HEK293 (cell line): ENCODE measurements at regions not wholly inside any gene's neighbourhood (a gene's known extent, or its start where the extent isn't known, plus 50 kb on each side); places are given as distances from the start of the nearest gene placed in this dataset.

ENCODE experiments used
- CTCF ChIA-PET: fragments of 350-600 bp; formaldehyde crosslinking; extraction: SDS; loops from one replicate; lab custom pipeline; 2021; ENCODE audit warnings: antibody characterized with exemption; lab: Yijun Ruan, JAX
- POLR2A ChIA-PET: fragments of 300-600 bp; formaldehyde crosslinking; extraction: SDS; loops from one replicate; lab custom pipeline; 2020; ENCODE audit warnings: antibody characterized with exemption, inconsistent platforms; lab: Yijun Ruan, JAX
- H3K27ac ChIP-seq: fragments of 200-500 bp; sonication (Bioruptor generic); 2 replicates; pipeline ENCODE4 v1.5.1; 2014; ENCODE audit warnings: low read depth, low read length, control low read depth, inconsistent platforms; ENCODE audit errors: extremely low read depth
- H3K36me3 ChIP-seq, 2 experiments: fragments of 200-500 bp in 1 of 2; sonication (Bioruptor generic) in 1 of 2; 1 replicate in 1 of 2; 2 replicates in 1 of 2; pipeline ENCODE4 v1.5.1; 2014 to 2017; ENCODE audit warnings: inconsistent platforms in 2 of 2, low read length in 2 of 2; ENCODE audit not compliant: control insufficient read depth in 2 of 2, insufficient read depth in 1 of 2
- H3K4me1 ChIP-seq: fragments of 200-500 bp; sonication (Bioruptor generic); 2 replicates; pipeline ENCODE4 v1.5.1; 2014; ENCODE audit warnings: mild to moderate bottlenecking, low read length, inconsistent platforms; ENCODE audit not compliant: control insufficient read depth, insufficient read depth
- H3K4me3 ChIP-seq: 2 replicates; pipeline ENCODE4 v1.5.1; 2011; ENCODE audit warnings: low read depth, mild to moderate bottlenecking, control low read depth, low read length, moderate library complexity
- H3K9me3 ChIP-seq: fragments of 200-500 bp; sonication (Bioruptor generic); 2 replicates; pipeline ENCODE4 v1.5.1; 2014; ENCODE audit warnings: low read depth, low read length, inconsistent platforms; ENCODE audit not compliant: control insufficient read depth, insufficient read depth
- TRIM28 ChIP-seq: IDR thresholded peaks from 2 replicates; pipeline ENCODE4 v1.6.1; 2011; ENCODE audit warnings: low read length, control low read depth, borderline replicate concordance
- ZEB2 ChIP-seq: fragments of 450-650 bp; formaldehyde crosslinking; IDR thresholded peaks from 2 replicates; pipeline ENCODE4 v1.5.1; 2016; ENCODE audit warnings: missing biosample characterization, missing genetic modification characterization
- ZNF10 ChIP-seq: fragments of 450-650 bp; formaldehyde crosslinking; IDR thresholded peaks from 2 replicates; pipeline ENCODE4 v1.5.1; 2017; ENCODE audit warnings: missing biosample characterization, missing genetic modification characterization
- ZNF133 ChIP-seq: fragments of 450-650 bp; formaldehyde crosslinking; IDR thresholded peaks from 2 replicates; pipeline ENCODE4 v1.5.1; 2016; ENCODE audit warnings: missing biosample characterization, missing genetic modification characterization
- ZNF140 ChIP-seq: fragments of 450-650 bp; formaldehyde crosslinking; IDR thresholded peaks from 2 replicates; pipeline ENCODE4 v1.5.1; 2016; ENCODE audit warnings: missing biosample characterization, missing genetic modification characterization
- ZNF549 ChIP-seq: fragments of 450-650 bp; IDR thresholded peaks from 2 replicates; pipeline ENCODE4 v1.5.1; 2018; ENCODE audit warnings: missing biosample characterization, missing genetic modification characterization, mild to moderate bottlenecking, inconsistent platforms, moderate library complexity
- ZNF585B ChIP-seq: fragments of 450-650 bp; formaldehyde crosslinking; IDR thresholded peaks from 2 replicates; pipeline ENCODE4 v1.5.1; 2016; ENCODE audit warnings: missing biosample characterization, missing genetic modification characterization
- ZNF621 ChIP-seq: fragments of 450-650 bp; formaldehyde crosslinking; IDR thresholded peaks from 2 replicates; pipeline ENCODE4 v1.5.1; 2017; ENCODE audit warnings: missing biosample characterization, missing genetic modification characterization
- ZNF707 ChIP-seq: fragments of 450-650 bp; formaldehyde crosslinking; IDR thresholded peaks from 2 replicates; pipeline ENCODE4 v1.5.1; 2016; ENCODE audit warnings: missing biosample characterization, missing genetic modification characterization
- TF ChIP-seq, protein P1 (sequence below): fragments of 450-650 bp; formaldehyde crosslinking; conservative IDR thresholded peaks from 2 replicates; pipeline ENCODE4 v1.5.1; 2016; ENCODE audit warnings: low read depth, missing biosample characterization, missing genetic modification characterization
- TF ChIP-seq, protein P2 (sequence below): fragments of 450-650 bp; formaldehyde crosslinking; IDR thresholded peaks from 2 replicates; pipeline ENCODE4 v1.5.1; 2016; ENCODE audit warnings: missing biosample characterization, missing genetic modification characterization
- TF ChIP-seq, protein P3 (sequence below): fragments of 450-650 bp; formaldehyde crosslinking; IDR thresholded peaks from 2 replicates; pipeline ENCODE4 v1.5.1; 2016; ENCODE audit warnings: missing biosample characterization, missing genetic modification characterization
- TF ChIP-seq, protein P4 (sequence below): fragments of 450-650 bp; formaldehyde crosslinking; IDR thresholded peaks from 2 replicates; pipeline ENCODE4 v1.5.1; 2016; ENCODE audit warnings: missing biosample characterization, missing genetic modification characterization
- TF ChIP-seq, protein P5 (sequence below): fragments of 450-650 bp; formaldehyde crosslinking; IDR thresholded peaks from 2 replicates; pipeline ENCODE4 v1.5.1; 2016; ENCODE audit warnings: missing biosample characterization, missing genetic modification characterization
- TF ChIP-seq, protein P6 (sequence below): fragments of 450-650 bp; formaldehyde crosslinking; IDR thresholded peaks from 2 replicates; pipeline ENCODE4 v1.5.1; 2016; ENCODE audit warnings: missing biosample characterization, missing genetic modification characterization, borderline replicate concordance

DNA sequence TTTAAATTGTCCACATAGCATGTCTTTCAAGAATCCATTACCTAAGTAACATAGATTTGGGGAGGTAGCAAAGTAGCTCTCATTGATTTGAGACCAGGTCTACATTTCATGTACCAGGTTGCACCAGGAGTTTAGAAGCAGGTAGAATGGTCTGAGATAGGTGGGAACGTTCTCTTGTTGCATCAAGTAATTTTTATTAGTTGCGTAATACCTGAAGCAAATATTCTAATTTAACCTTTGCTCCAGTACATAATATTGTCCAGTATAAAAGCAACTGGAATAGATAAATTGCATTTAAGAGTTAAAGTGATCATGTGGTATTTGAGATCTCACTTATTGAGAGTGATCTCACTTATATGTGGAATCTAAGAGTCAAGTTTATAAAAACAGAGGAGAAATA, 597.1 kb upstream of the PRMT6 start:
- Histone ChIP-seq H3K36me3 (no peaks in the 10 kb centered on the region), H3K9me3 (no peaks in the 10 kb centered on the region), H3K4me1 (no peaks in the 10 kb centered on the region), H3K4me3 (no peak overlapping the region)
- ChIA-PET POLR2A (no interaction called here), CTCF (no interaction called here)
- TF ChIP-seq ZNF140 (tag by site-specific recombination) (no peak), ZNF585B (no peak), ZNF10 (tag by site-specific recombination) (no peak), ZNF707 (tag by site-specific recombination) (no peak), ZNF549 (tag by site-specific recombination) (no peak), TRIM28 (no peak), ZEB2 (no peak), ZNF621 (tag by site-specific recombination) (no peak), ZNF133 (tag by site-specific recombination) (no peak)
- TF ChIP-seq, protein P1, sequence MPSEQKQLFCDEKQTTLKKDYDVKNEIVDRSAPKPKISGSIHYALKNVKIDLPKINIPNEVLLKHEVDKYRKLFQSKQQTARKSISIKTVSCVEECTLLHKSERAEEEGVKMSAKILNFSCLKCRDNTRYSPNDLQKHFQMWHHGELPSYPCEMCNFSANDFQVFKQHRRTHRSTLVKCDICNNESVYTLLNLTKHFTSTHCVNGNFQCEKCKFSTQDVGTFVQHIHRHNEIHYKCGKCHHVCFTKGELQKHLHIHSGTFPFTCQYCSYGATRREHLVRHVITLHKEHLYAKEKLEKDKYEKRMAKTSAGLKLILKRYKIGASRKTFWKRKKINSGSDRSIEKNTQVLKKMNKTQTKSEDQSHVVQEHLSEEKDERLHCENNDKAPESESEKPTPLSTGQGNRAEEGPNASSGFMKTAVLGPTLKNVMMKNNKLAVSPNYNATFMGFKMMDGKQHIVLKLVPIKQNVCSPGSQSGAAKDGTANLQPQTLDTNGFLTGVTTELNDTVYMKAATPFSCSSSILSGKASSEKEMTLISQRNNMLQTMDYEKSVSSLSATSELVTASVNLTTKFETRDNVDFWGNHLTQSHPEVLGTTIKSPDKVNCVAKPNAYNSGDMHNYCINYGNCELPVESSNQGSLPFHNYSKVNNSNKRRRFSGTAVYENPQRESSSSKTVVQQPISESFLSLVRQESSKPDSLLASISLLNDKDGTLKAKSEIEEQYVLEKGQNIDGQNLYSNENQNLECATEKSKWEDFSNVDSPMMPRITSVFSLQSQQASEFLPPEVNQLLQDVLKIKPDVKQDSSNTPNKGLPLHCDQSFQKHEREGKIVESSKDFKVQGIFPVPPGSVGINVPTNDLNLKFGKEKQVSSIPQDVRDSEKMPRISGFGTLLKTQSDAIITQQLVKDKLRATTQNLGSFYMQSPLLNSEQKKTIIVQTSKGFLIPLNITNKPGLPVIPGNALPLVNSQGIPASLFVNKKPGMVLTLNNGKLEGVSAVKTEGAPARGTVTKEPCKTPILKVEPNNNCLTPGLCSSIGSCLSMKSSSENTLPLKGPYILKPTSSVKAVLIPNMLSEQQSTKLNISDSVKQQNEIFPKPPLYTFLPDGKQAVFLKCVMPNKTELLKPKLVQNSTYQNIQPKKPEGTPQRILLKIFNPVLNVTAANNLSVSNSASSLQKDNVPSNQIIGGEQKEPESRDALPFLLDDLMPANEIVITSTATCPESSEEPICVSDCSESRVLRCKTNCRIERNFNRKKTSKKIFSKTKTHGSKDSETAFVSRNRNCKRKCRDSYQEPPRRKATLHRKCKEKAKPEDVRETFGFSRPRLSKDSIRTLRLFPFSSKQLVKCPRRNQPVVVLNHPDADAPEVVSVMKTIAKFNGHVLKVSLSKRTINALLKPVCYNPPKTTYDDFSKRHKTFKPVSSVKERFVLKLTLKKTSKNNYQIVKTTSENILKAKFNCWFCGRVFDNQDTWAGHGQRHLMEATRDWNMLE (tag by site-specific recombination): no peak
- TF ChIP-seq, protein P2, sequence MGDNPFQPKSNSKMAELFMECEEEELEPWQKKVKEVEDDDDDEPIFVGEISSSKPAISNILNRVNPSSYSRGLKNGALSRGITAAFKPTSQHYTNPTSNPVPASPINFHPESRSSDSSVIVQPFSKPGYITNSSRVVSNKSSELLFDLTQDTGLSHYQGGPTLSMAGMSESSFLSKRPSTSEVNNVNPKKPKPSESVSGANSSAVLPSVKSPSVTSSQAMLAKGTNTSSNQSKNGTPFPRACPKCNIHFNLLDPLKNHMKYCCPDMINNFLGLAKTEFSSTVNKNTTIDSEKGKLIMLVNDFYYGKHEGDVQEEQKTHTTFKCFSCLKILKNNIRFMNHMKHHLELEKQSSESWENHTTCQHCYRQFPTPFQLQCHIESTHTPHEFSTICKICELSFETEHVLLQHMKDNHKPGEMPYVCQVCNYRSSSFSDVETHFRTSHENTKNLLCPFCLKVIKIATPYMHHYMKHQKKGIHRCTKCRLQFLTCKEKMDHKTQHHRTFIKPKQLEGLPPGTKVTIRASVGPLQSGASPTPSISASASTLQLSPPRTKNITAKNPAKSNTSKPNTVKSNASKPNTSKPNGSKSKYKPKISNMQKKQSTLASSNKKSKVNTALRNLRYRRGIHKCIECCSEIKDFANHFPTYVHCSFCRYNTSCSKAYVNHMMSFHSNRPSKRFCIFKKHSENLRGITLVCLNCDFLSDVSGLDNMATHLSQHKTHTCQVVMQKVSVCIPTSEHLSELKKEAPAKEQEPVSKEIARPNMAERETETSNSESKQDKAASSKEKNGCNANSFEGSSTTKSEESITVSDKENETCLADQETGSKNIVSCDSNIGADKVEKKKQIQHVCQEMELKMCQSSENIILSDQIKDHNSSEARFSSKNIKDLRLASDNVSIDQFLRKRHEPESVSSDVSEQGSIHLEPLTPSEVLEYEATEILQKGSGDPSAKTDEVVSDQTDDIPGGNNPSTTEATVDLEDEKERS (tag by site-specific recombination): no peak
- TF ChIP-seq, protein P3, sequence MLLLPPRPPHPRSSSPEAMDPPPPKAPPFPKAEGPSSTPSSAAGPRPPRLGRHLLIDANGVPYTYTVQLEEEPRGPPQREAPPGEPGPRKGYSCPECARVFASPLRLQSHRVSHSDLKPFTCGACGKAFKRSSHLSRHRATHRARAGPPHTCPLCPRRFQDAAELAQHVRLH (tag by site-specific recombination): no peak
- TF ChIP-seq, protein P4, sequence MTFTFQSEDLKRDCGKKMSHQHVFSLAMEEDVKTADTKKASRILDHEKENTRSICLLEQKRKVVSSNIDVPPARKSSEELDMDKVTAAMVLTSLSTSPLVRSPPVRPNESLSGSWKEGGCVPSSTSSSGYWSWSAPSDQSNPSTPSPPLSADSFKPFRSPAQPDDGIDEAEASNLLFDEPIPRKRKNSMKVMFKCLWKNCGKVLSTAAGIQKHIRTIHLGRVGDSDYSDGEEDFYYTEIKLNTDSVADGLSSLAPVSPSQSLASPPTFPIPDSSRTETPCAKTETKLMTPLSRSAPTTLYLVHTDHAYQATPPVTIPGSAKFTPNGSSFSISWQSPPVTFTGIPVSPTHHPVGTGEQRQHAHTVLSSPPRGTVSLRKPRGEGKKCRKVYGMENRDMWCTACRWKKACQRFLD: no peak
- TF ChIP-seq, protein P5, sequence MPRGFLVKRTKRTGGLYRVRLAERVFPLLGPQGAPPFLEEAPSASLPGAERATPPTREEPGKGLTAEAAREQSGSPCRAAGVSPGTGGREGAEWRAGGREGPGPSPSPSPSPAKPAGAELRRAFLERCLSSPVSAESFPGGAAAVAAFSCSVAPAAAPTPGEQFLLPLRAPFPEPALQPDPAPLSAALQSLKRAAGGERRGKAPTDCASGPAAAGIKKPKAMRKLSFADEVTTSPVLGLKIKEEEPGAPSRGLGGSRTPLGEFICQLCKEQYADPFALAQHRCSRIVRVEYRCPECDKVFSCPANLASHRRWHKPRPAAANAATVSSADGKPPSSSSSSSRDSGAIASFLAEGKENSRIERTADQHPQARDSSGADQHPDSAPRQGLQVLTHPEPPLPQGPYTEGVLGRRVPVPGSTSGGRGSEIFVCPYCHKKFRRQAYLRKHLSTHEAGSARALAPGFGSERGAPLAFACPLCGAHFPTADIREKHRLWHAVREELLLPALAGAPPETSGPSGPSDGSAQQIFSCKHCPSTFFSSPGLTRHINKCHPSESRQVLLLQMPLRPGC: no peak
- TF ChIP-seq, protein P6, sequence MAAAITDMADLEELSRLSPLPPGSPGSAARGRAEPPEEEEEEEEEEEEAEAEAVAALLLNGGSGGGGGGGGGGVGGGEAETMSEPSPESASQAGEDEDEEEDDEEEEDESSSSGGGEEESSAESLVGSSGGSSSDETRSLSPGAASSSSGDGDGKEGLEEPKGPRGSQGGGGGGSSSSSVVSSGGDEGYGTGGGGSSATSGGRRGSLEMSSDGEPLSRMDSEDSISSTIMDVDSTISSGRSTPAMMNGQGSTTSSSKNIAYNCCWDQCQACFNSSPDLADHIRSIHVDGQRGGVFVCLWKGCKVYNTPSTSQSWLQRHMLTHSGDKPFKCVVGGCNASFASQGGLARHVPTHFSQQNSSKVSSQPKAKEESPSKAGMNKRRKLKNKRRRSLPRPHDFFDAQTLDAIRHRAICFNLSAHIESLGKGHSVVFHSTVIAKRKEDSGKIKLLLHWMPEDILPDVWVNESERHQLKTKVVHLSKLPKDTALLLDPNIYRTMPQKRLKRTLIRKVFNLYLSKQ (tag by site-specific recombination): no peak
- TF ChIP-seq, all 188 proteins: peak for 0
- no peak overlapping the region for H3K27ac ChIP-seq
